GM12878 (cell line): ENCODE measurements at regions not wholly inside any gene's neighbourhood (a gene's known extent, or its start where the extent isn't known, plus 50 kb on each side); places are given as distances from the start of the nearest gene placed in this dataset.

Experiments used
- ATF3 ChIP-seq: IDR thresholded peaks from 2 replicates; pipeline ENCODE4 v1.6.1; 2011; ENCODE audit warnings: low read depth, mild to moderate bottlenecking, low read length, moderate library complexity, borderline replicate concordance; ENCODE audit errors: extremely low read depth
- EZH2 ChIP-seq: IDR thresholded peaks from 2 replicates; pipeline ENCODE4 v1.6.1; 2012; ENCODE audit warnings: low read depth, mild to moderate bottlenecking, control low read depth, inconsistent platforms, low read length, borderline replicate concordance; ENCODE audit not compliant: control insufficient read depth
- FOXM1 ChIP-seq: IDR thresholded peaks from 2 replicates; pipeline ENCODE4 v1.6.1; 2012; ENCODE audit warnings: low read depth, mild to moderate bottlenecking, inconsistent platforms, low read length, moderate library complexity
- MAX ChIP-seq: IDR thresholded peaks from 2 replicates; pipeline ENCODE4 v1.6.1; 2012; ENCODE audit warnings: low read depth, low read length, improper control_type of control experiment
- MXI1 ChIP-seq: fragments of 150-350 bp; IDR thresholded peaks from 2 replicates; pipeline ENCODE4 v1.6.1; 2011; ENCODE audit warnings: low read depth, mild to moderate bottlenecking, inconsistent platforms, low read length, improper control_type of control experiment
- NR2F1 ChIP-seq: fragments of 450-650 bp; conservative IDR thresholded peaks from 2 replicates; pipeline ENCODE4 v1.6.1; 2017; ENCODE audit warnings: mild to moderate bottlenecking
- POLR2A ChIP-seq: IDR thresholded peaks from 2 replicates; pipeline ENCODE4 v1.6.1; 2011; ENCODE audit warnings: low read depth, mild to moderate bottlenecking, low read length
- POLR2AphosphoS5 ChIP-seq: IDR thresholded peaks from 2 replicates; pipeline ENCODE4 v1.6.1; 2011; ENCODE audit warnings: mild to moderate bottlenecking, low read length, inconsistent platforms
- REST ChIP-seq: IDR thresholded peaks from 2 replicates; pipeline ENCODE4 v1.6.1; 2012; ENCODE audit warnings: mild to moderate bottlenecking, low read depth, low read length
- ZNF384 ChIP-seq: IDR thresholded peaks from 2 replicates; pipeline ENCODE4 v1.6.1; 2012; ENCODE audit warnings: low read depth, mild to moderate bottlenecking, low read length, improper control_type of control experiment, borderline replicate concordance

- TF ChIP-seq POLR2A (no peak), FOXM1 (no peak), MAX (no peak), POLR2AphosphoS5 (no peak), ATF3 (no peak), ZNF384 (no peak), EZH2 (no peak), MXI1 (no peak), NR2F1 (no peak), REST (no peak)
These were observed 84.0 kb upstream of the PRR20A start for GRCh38 chr13:57056601-57057180.
